Hypothalamus (tissue), 51 donors: ENCODE measurements at regions not wholly inside any gene's neighbourhood (a gene's known extent, or its start where the extent isn't known, plus 50 kb on each side); places are given as distances from the start of the nearest gene placed in this dataset.

Experiments
- DNase-seq, 51 donors: peaks; one replicate each; lab custom pipeline; 2025; lab: John Stamatoyannopoulos, UW

- DNase-seq = no peak
These were observed 55.8 kb upstream of the TAGAP start for GRCh38 chr6:159100395-159101182.

- no peak for DNase-seq
These were observed 55.2 kb upstream of the TAGAP start for GRCh38 chr6:159099961-159100360.

GRCh38 chr6:159099276-159099675, 54.5 kb upstream of the TAGAP start:
- DNase-seq = no peak

- DNase-seq = no peak
These were observed 53.9 kb upstream of the TAGAP start for GRCh38 chr6:159098636-159099106.

GRCh38 chr6:159097256-159097655, 52.5 kb upstream of the TAGAP start:
- DNase-seq = no peak

- DNase-seq = no peak
These were observed 50.8 kb upstream of the TAGAP start for GRCh38 chr6:159095616-159096015.

- no peak for DNase-seq
These were observed 49.9 kb upstream of the TAGAP start for GRCh38 chr6:159094444-159095252.
